HS-5 (cell line): ENCODE measurements at regions not wholly inside any gene's neighbourhood (a gene's known extent, or its start where the extent isn't known, plus 50 kb on each side); places are given as distances from the start of the nearest gene placed in this dataset.

Experiments used
- DNase-seq: peaks from one replicate; pipeline ENCODE4 v3.0.0-alpha.2; 2012; ENCODE audit warnings: low read depth

- no peak for DNase-seq
Measured at GRCh38 chr9:81532251-81532650, 157.1 kb downstream of the TLE1 start.

GRCh38 chr9:81531511-81531910 lies 157.8 kb downstream of the TLE1 start:
- no peak for DNase-seq

GRCh38 chr9:81530846-81531245 lies 158.5 kb downstream of the TLE1 start:
- no peak for DNase-seq

GRCh38 chr9:81530310-81530810 lies 159.0 kb downstream of the TLE1 start:
- no peak for DNase-seq

GRCh38 chr9:81529556-81530193 lies 159.7 kb downstream of the TLE1 start:
- no peak for DNase-seq

- DNase-seq: no peak
Measured at GRCh38 chr9:81526587-81526986, 162.8 kb downstream of the TLE1 start.

GRCh38 chr9:81522716-81523551 lies 166.4 kb downstream of the TLE1 start:
- DNase-seq: no peak

- no peak for DNase-seq
Measured at GRCh38 chr9:81521892-81522291, 167.5 kb downstream of the TLE1 start.

GRCh38 chr9:81519816-81520495 lies 169.4 kb downstream of the TLE1 start:
- DNase-seq: no peak

GRCh38 chr9:81517954-81518353 lies 171.4 kb downstream of the TLE1 start:
- DNase-seq: no peak

- no peak for DNase-seq
Measured at GRCh38 chr9:81513059-81513458, 176.3 kb downstream of the TLE1 start.

GRCh38 chr9:81512641-81513040 lies 176.7 kb downstream of the TLE1 start:
- DNase-seq: no peak

- DNase-seq: no peak
Measured at GRCh38 chr9:81508476-81508875, 180.9 kb downstream of the TLE1 start.

- DNase-seq: no peak
Measured at GRCh38 chr9:81506941-81507864, 182.1 kb downstream of the TLE1 start.

- no peak for DNase-seq
Measured at GRCh38 chr9:81499594-81499993, 189.8 kb downstream of the TLE1 start.

- DNase-seq: peak; percentile 49
Measured at GRCh38 chr9:81499021-81499454, 190.3 kb downstream of the TLE1 start.

GRCh38 chr9:81498576-81498975 lies 190.8 kb downstream of the TLE1 start:
- DNase-seq: no peak

GRCh38 chr9:81497091-81497490 lies 192.3 kb downstream of the TLE1 start:
- DNase-seq: peak; percentile 38

- DNase-seq: peak; percentile 96
Measured at GRCh38 chr9:81492710-81493447, 196.5 kb downstream of the TLE1 start.

GRCh38 chr9:81490605-81491331 lies 198.6 kb downstream of the TLE1 start:
- DNase-seq: peak; percentile 41
